Vagina (tissue), 2 donors: ENCODE measurements at regions not wholly inside any gene's neighbourhood (a gene's known extent, or its start where the extent isn't known, plus 50 kb on each side); places are given as distances from the start of the nearest gene placed in this dataset.

Source experiments
- DNase-seq, 2 donors: peaks; one replicate each; pipeline ENCODE4 v3.0.0-alpha.2; 2017; ENCODE audit errors: extremely low spot score in 2 of 2
- H3K27ac ChIP-seq: fragments of 200-600 bp; sonication (generic); one replicate; pipeline ENCODE4 v1.5.1; 2019
- H3K27me3 ChIP-seq: fragments of 200-600 bp; sonication (generic); one replicate; pipeline ENCODE4 v1.5.1; 2019
- H3K36me3 ChIP-seq, 2 donors: fragments of 200-600 bp; sonication (generic); one replicate each; pipeline ENCODE4 v1.5.1; 2017 to 2019
- H3K4me1 ChIP-seq: fragments of 200-600 bp; sonication (generic); one replicate; pipeline ENCODE4 v1.5.1; 2019
- H3K4me3 ChIP-seq, 2 donors: fragments of 200-600 bp; sonication (generic); 1 replicate in 1 of 2; 2 replicates in 1 of 2; pipeline ENCODE4 v1.5.1; 2016 to 2019
- H3K9me3 ChIP-seq: fragments of 200-600 bp; sonication (generic); one replicate; pipeline ENCODE4 v1.5.1; 2019
- CTCF ChIP-seq, 3 experiments: fragments of 450-650 bp in 2 of 3; fragments of 200-600 bp in 1 of 3; sonication (generic) in 1 of 3; IDR thresholded peaks; one replicate each; pipeline ENCODE4 v1.5.1; 2017 to 2019; ENCODE audit warnings: antibody characterized with exemption in 3 of 3, mild to moderate bottlenecking in 2 of 3, moderate library complexity in 2 of 3
- POLR2A ChIP-seq, 2 donors: fragments of 450-650 bp; IDR thresholded peaks; one replicate each; pipeline ENCODE4 v1.6.1; 2017; ENCODE audit warnings: antibody characterized with exemption in 2 of 2, mild to moderate bottlenecking in 2 of 2, moderate library complexity in 2 of 2
- POLR2AphosphoS5 ChIP-seq, 2 donors: sonication (generic); formaldehyde crosslinking; IDR thresholded peaks; one replicate each; pipeline ENCODE4 v1.9.0; 2017; ENCODE audit warnings: antibody characterized with exemption in 2 of 2, mild to moderate bottlenecking in 2 of 2, low read depth in 1 of 2; ENCODE audit not compliant: insufficient read depth in 1 of 2
- intact Hi-C: fragments of 100-400 bp; cut with DNase I; formaldehyde crosslinking; loops from one replicate; pipeline ENCODE4 v1.15.1; 2023

DNA sequence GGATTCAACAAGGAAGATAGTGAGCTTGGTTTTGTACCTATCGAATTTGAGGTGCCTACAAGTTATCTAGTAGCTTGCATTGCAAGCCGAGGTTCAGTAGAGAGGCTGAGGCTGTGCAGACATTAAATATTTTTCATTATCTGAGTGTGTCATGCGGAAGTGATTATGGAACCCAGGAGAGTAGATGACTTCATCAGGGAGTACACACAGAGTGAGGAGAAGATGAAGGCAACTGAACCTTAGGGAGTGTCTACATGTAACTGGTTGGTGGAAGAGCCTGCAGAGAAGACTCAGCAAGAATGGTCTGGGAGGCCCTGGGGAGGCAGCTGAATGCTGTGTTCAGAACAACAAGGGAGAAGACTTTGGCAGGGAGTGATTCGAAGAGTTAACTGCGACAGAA lies 393.9 kb downstream of the ARHGEF28 start:
- intact Hi-C loops, result no loop called here
- no peaks in the 10 kb centered on the region for H3K36me3 ChIP-seq
- TF ChIP-seq POLR2A (IDR thresholded peaks at IDR 0.05) (no peak), POLR2AphosphoS5 (IDR thresholded peaks at IDR 0.05; ENCODE audit: insufficient read depth in 1 of 2, low read depth in 1 of 2) (no peak), CTCF (IDR thresholded peaks at IDR 0.05) (no peak)

GRCh38 chr5:74017786-74018211 lies 391.8 kb downstream of the ARHGEF28 start:
- no peak for DNase-seq
- Histone ChIP-seq H3K9me3 (no peaks in the 10 kb centered on the region), H3K4me3 (no peak overlapping the region), H3K36me3 (no peaks in the 10 kb centered on the region), H3K27me3 (no peaks in the 10 kb centered on the region), H3K27ac (no peak overlapping the region), H3K4me1 (no peaks in the 10 kb centered on the region)
- intact Hi-C loops, result no loop called here
- TF ChIP-seq POLR2A (IDR thresholded peaks at IDR 0.05) (no peak), POLR2AphosphoS5 (IDR thresholded peaks at IDR 0.05; ENCODE audit: insufficient read depth in 1 of 2, low read depth in 1 of 2) (no peak), CTCF (IDR thresholded peaks at IDR 0.05) (no peak)

More for the DNA sequence above, 393.9 kb downstream of the ARHGEF28 start:
- Histone ChIP-seq H3K9me3 (no peaks in the 10 kb centered on the region), H3K27me3 (no peaks in the 10 kb centered on the region), H3K4me1 (no peaks in the 10 kb centered on the region), H3K27ac (no peak overlapping the region), H3K4me3 (no peak overlapping the region)
- DNase-seq, result no peak

DNA sequence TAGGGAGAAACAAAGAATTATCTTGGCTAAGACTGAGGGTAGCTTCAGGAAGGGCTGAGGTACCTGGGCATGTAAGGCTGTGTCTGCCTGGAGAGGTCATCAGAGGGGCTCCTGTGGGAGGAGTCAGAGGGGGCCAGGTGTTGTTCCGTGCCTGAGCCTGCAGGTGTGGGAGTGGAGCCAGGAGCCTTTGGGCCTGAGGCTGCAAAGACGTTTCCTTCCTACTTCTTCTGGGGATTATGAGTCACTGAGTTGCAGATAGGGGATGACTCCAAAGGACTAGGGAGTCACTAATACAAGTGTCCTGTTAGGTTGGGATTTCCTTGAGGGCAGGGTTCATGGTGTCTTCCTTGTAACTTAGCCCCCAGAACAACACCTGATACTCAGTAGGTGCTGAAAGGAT lies 391.1 kb downstream of the ARHGEF28 start:
- no peaks in the 10 kb centered on the region for H3K36me3 ChIP-seq
- H3K27ac ChIP-seq, result no peak overlapping the region
- H3K4me3 ChIP-seq, result no peak overlapping the region
- H3K9me3 ChIP-seq, result no peaks in the 10 kb centered on the region
- intact Hi-C loops, result no loop called here
- no peak for TF ChIP-seq CTCF (IDR thresholded peaks at IDR 0.05)
- no peak for DNase-seq
- no peaks in the 10 kb centered on the region for H3K4me1 ChIP-seq
- H3K27me3 ChIP-seq, result no peaks in the 10 kb centered on the region

- no peaks in the 10 kb centered on the region for H3K4me1 ChIP-seq
- H3K27ac ChIP-seq, result no peak overlapping the region
- TF ChIP-seq POLR2A (IDR thresholded peaks at IDR 0.05), result no peak
- TF ChIP-seq POLR2AphosphoS5 (IDR thresholded peaks at IDR 0.05; ENCODE audit: insufficient read depth in 1 of 2, low read depth in 1 of 2), result no peak
- TF ChIP-seq CTCF (IDR thresholded peaks at IDR 0.05), result no peak
- no peaks in the 10 kb centered on the region for H3K9me3 ChIP-seq
- no peaks in the 10 kb centered on the region for H3K27me3 ChIP-seq
- H3K4me3 ChIP-seq, result no peak overlapping the region
- H3K36me3 ChIP-seq, result no peaks in the 10 kb centered on the region
- intact Hi-C loops, result no loop called here
- DNase-seq, result no peak
These were observed 390.4 kb downstream of the ARHGEF28 start for GRCh38 chr5:74016373-74016772.

DNA sequence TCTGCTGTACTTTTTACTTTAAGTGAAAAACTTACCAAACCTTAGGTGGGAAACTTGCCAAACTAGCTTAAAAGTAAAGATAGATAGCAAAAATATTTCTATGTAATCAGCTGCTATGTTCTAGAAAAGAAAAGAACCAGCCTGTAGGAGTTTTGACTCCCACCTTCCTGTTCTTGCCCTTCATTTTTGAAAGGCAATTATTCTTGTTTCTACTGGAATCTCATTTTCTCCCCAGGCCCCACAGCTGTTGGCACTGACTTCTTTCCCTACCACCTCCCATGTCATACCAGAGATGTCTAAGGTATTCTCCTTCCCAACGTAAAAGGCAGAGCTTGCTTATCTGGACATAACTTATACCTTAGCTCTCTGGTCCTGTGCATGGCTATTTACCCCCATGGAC lies 389.7 kb downstream of the ARHGEF28 start:
- TF ChIP-seq POLR2A (IDR thresholded peaks at IDR 0.05), result no peak
- TF ChIP-seq CTCF (IDR thresholded peaks at IDR 0.05), result no peak
- TF ChIP-seq POLR2AphosphoS5 (IDR thresholded peaks at IDR 0.05; ENCODE audit: insufficient read depth in 1 of 2, low read depth in 1 of 2), result no peak
- intact Hi-C loops, result no loop called here
- no peak overlapping the region for H3K27ac ChIP-seq
- no peaks in the 10 kb centered on the region for H3K4me1 ChIP-seq
- H3K27me3 ChIP-seq, result no peaks in the 10 kb centered on the region
- H3K9me3 ChIP-seq, result no peaks in the 10 kb centered on the region
- DNase-seq, result no peak
- H3K36me3 ChIP-seq, result no peaks in the 10 kb centered on the region
- no peak overlapping the region for H3K4me3 ChIP-seq
